HL-60 (cell line): ENCODE measurements at regions not wholly inside any gene's neighbourhood (a gene's known extent, or its start where the extent isn't known, plus 50 kb on each side); places are given as distances from the start of the nearest gene placed in this dataset.
A peak's percentile ranks its signal among the peaks of the same experiment; 100 is the strongest.

Experiments used
- DNase-seq, 2 experiments: peaks; one replicate each; pipeline ENCODE4 v3.0.0-alpha.2; 2010 to 2020; ENCODE audit warnings: low read depth in 1 of 2, low spot score in 1 of 2
- H3K27ac ChIP-seq: fragments of 250-450 bp; sonication (Bioruptor Pico); replicated peaks from 2 replicates; pipeline ENCODE4 v1.5.1; 2020; ENCODE audit warnings: mild to moderate bottlenecking, moderate library complexity
- H3K27me3 ChIP-seq: fragments of 250-450 bp; sonication (Bioruptor Pico); 2 replicates; pipeline ENCODE4 v1.5.1; 2021; ENCODE audit warnings: mild to moderate bottlenecking, moderate library complexity; ENCODE audit not compliant: insufficient read depth, poor library complexity, severe bottlenecking
- H3K4me3 ChIP-seq: replicated peaks from 2 replicates; pipeline ENCODE4 v1.5.1; 2011; ENCODE audit warnings: mild to moderate bottlenecking, control low read depth, low read length; ENCODE audit not compliant: insufficient read depth
- GABPA ChIP-seq: IDR thresholded peaks from 2 replicates; pipeline ENCODE4 v1.6.1; 2012; ENCODE audit warnings: low read depth
- POLR2AphosphoS5 ChIP-seq: IDR thresholded peaks from 2 replicates; pipeline ENCODE4 v1.6.1; 2012; ENCODE audit warnings: low read depth
- SPI1 ChIP-seq: IDR thresholded peaks from 2 replicates; pipeline ENCODE4 v1.6.1; 2012; ENCODE audit warnings: low read depth, mild to moderate bottlenecking, borderline replicate concordance
- TF ChIP-seq, protein P1 (sequence below): IDR thresholded peaks from one replicate; pipeline ENCODE4 v1.5.1; 2011; ENCODE audit warnings: low read length, control low read depth, inconsistent platforms; ENCODE audit not compliant: insufficient read depth
- TF ChIP-seq, protein P2 (sequence below): IDR thresholded peaks from 2 replicates; pipeline ENCODE4 v1.6.1; 2012; ENCODE audit warnings: low read depth; ENCODE audit not compliant: insufficient replicate concordance

GRCh38 chr6:74931558-74931957 is 274.3 kb downstream of the COL12A1 start:
- no peaks in the 10 kb centered on the region for H3K27me3 ChIP-seq
- no peak for DNase-seq
- H3K4me3 ChIP-seq = no peak overlapping the region
- TF ChIP-seq GABPA = no peak
- TF ChIP-seq POLR2AphosphoS5 = no peak
- H3K27ac ChIP-seq = no peak overlapping the region

GRCh38 chr6:74928203-74928602 is 277.6 kb downstream of the COL12A1 start:
- Histone ChIP-seq H3K27ac (no peak overlapping the region), H3K27me3 (no peaks in the 10 kb centered on the region), H3K4me3 (no peak overlapping the region)
- TF ChIP-seq, protein P1, sequence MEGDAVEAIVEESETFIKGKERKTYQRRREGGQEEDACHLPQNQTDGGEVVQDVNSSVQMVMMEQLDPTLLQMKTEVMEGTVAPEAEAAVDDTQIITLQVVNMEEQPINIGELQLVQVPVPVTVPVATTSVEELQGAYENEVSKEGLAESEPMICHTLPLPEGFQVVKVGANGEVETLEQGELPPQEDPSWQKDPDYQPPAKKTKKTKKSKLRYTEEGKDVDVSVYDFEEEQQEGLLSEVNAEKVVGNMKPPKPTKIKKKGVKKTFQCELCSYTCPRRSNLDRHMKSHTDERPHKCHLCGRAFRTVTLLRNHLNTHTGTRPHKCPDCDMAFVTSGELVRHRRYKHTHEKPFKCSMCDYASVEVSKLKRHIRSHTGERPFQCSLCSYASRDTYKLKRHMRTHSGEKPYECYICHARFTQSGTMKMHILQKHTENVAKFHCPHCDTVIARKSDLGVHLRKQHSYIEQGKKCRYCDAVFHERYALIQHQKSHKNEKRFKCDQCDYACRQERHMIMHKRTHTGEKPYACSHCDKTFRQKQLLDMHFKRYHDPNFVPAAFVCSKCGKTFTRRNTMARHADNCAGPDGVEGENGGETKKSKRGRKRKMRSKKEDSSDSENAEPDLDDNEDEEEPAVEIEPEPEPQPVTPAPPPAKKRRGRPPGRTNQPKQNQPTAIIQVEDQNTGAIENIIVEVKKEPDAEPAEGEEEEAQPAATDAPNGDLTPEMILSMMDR = no peak
- TF ChIP-seq SPI1 (no peak), GABPA (no peak), POLR2AphosphoS5 (no peak)
- TF ChIP-seq, protein P2, sequence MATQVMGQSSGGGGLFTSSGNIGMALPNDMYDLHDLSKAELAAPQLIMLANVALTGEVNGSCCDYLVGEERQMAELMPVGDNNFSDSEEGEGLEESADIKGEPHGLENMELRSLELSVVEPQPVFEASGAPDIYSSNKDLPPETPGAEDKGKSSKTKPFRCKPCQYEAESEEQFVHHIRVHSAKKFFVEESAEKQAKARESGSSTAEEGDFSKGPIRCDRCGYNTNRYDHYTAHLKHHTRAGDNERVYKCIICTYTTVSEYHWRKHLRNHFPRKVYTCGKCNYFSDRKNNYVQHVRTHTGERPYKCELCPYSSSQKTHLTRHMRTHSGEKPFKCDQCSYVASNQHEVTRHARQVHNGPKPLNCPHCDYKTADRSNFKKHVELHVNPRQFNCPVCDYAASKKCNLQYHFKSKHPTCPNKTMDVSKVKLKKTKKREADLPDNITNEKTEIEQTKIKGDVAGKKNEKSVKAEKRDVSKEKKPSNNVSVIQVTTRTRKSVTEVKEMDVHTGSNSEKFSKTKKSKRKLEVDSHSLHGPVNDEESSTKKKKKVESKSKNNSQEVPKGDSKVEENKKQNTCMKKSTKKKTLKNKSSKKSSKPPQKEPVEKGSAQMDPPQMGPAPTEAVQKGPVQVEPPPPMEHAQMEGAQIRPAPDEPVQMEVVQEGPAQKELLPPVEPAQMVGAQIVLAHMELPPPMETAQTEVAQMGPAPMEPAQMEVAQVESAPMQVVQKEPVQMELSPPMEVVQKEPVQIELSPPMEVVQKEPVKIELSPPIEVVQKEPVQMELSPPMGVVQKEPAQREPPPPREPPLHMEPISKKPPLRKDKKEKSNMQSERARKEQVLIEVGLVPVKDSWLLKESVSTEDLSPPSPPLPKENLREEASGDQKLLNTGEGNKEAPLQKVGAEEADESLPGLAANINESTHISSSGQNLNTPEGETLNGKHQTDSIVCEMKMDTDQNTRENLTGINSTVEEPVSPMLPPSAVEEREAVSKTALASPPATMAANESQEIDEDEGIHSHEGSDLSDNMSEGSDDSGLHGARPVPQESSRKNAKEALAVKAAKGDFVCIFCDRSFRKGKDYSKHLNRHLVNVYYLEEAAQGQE = no peak
- DNase-seq = no peak

- TF ChIP-seq SPI1 (no peak), GABPA (no peak), POLR2AphosphoS5 (no peak)
- TF ChIP-seq, protein P2 = no peak
- TF ChIP-seq, protein P1 = no peak
- no peak overlapping the region for H3K4me3 ChIP-seq
- H3K27ac ChIP-seq = no peak overlapping the region
- no peaks in the 10 kb centered on the region for H3K27me3 ChIP-seq
- no peak for DNase-seq
These were observed 278.6 kb downstream of the COL12A1 start for GRCh38 chr6:74927299-74927698.

- TF ChIP-seq, protein P1 = no peak
- TF ChIP-seq SPI1 = peak; percentile 100
- TF ChIP-seq POLR2AphosphoS5 = no peak
- TF ChIP-seq, protein P2 = no peak
- TF ChIP-seq GABPA = no peak
- DNase-seq = peak; percentile 24 to 79
- no peak overlapping the region for H3K27ac ChIP-seq
These were observed 280.2 kb downstream of the COL12A1 start for GRCh38 chr6:74925683-74926082.

More at GRCh38 chr6:74925683-74926082, 280.2 kb downstream of the COL12A1 start:
- Histone ChIP-seq H3K27me3 (no peaks in the 10 kb centered on the region), H3K4me3 (no peak overlapping the region)
